ENCODE measurements at regions not wholly inside any gene's neighbourhood (a gene's known extent, or its start where the extent isn't known, plus 50 kb on each side); places are given as distances from the start of the nearest gene placed in this dataset.

GRCh38 chr10:76786504-76787072 lies 851.0 kb downstream of the KCNMA1 start:
- CTCF ChIA-PET, result interaction anchor here (0.6 kb wide), 2 partner anchors 16 to 207 kb away, joined by 3 to 4 read pairs; no protein-coding TSS in a partner anchor
- no peak overlapping the region for H3K27ac Mint-ChIP-seq (ENCODE audit: low read depth, unreplicated experiment)
- no peaks in the 10 kb centered on the region for H3K36me3 Mint-ChIP-seq (ENCODE audit: insufficient read depth, unreplicated experiment)
- intact Hi-C loops (cut with micrococcal nuclease), result no loop called here
- POLR2A ChIA-PET, result no interaction called here
- TF ChIP-seq CTCF (IDR thresholded peaks at IDR 0.05; ENCODE audit: unreplicated experiment), result no peak
- peaks cover 6% of the 10 kb centered on the region for H3K4me1 Mint-ChIP-seq (ENCODE audit: insufficient read depth, unreplicated experiment)
- H3K27me3 Mint-ChIP-seq (ENCODE audit: insufficient read depth, unreplicated experiment), result no peaks in the 10 kb centered on the region
- H3K9me3 Mint-ChIP-seq (ENCODE audit: unreplicated experiment), result no peaks in the 10 kb centered on the region
- H3K4me3 Mint-ChIP-seq (ENCODE audit: unreplicated experiment), result no peak overlapping the region
- no peak for DNase-seq (ENCODE audit: unreplicated experiment)
- BruUV-seq (replicated peaks), result no TSS peak

GRCh38 chr10:76784076-76784475 lies 853.5 kb downstream of the KCNMA1 start:
- intact Hi-C loops (cut with micrococcal nuclease), result no loop called here
- no TSS peak for BruUV-seq (replicated peaks)
- no peak for TF ChIP-seq CTCF (IDR thresholded peaks at IDR 0.05; ENCODE audit: unreplicated experiment)
- CTCF ChIA-PET, result no interaction called here
- POLR2A ChIA-PET, result no interaction called here
- no peaks in the 10 kb centered on the region for H3K9me3 Mint-ChIP-seq (ENCODE audit: unreplicated experiment)
- DNase-seq (ENCODE audit: unreplicated experiment), result no peak
- no peaks in the 10 kb centered on the region for H3K36me3 Mint-ChIP-seq (ENCODE audit: insufficient read depth, unreplicated experiment)
- peaks cover 6% of the 10 kb centered on the region for H3K4me1 Mint-ChIP-seq (ENCODE audit: insufficient read depth, unreplicated experiment)
- no peak overlapping the region for H3K4me3 Mint-ChIP-seq (ENCODE audit: unreplicated experiment)
- H3K27ac Mint-ChIP-seq (ENCODE audit: low read depth, unreplicated experiment), result no peak overlapping the region
- no peaks in the 10 kb centered on the region for H3K27me3 Mint-ChIP-seq (ENCODE audit: insufficient read depth, unreplicated experiment)

- no peak for DNase-seq (ENCODE audit: unreplicated experiment)
- H3K36me3 Mint-ChIP-seq (ENCODE audit: insufficient read depth, unreplicated experiment), result no peaks in the 10 kb centered on the region
- TF ChIP-seq CTCF (IDR thresholded peaks at IDR 0.05; ENCODE audit: unreplicated experiment), result no peak
- no TSS peak for BruUV-seq (replicated peaks)
- ChIA-PET CTCF (interaction anchor here (0.6 kb wide), 1 partner anchor 252 kb away, joined by 3 read pairs; no protein-coding TSS in a partner anchor), POLR2A (no interaction called here)
- H3K4me3 Mint-ChIP-seq (ENCODE audit: unreplicated experiment), result no peak overlapping the region
- no peaks in the 10 kb centered on the region for H3K4me1 Mint-ChIP-seq (ENCODE audit: insufficient read depth, unreplicated experiment)
- no peaks in the 10 kb centered on the region for H3K27me3 Mint-ChIP-seq (ENCODE audit: insufficient read depth, unreplicated experiment)
- intact Hi-C loops (cut with micrococcal nuclease), result no loop called here
- H3K27ac Mint-ChIP-seq (ENCODE audit: low read depth, unreplicated experiment), result no peak overlapping the region
- no peaks in the 10 kb centered on the region for H3K9me3 Mint-ChIP-seq (ENCODE audit: unreplicated experiment)
These were observed 857.8 kb downstream of the KCNMA1 start for GRCh38 chr10:76779796-76780301.

- H3K4me3 Mint-ChIP-seq (ENCODE audit: unreplicated experiment), result no peak overlapping the region
- no peaks in the 10 kb centered on the region for H3K27me3 Mint-ChIP-seq (ENCODE audit: insufficient read depth, unreplicated experiment)
- ChIA-PET POLR2A (no interaction called here), CTCF (interaction anchor here (0.6 kb wide), 1 partner anchor 252 kb away, joined by 3 read pairs; no protein-coding TSS in a partner anchor)
- TF ChIP-seq CTCF (IDR thresholded peaks at IDR 0.05; ENCODE audit: unreplicated experiment), result no peak
- peak; percentile 8 for DNase-seq (ENCODE audit: unreplicated experiment)
- H3K9me3 Mint-ChIP-seq (ENCODE audit: unreplicated experiment), result no peaks in the 10 kb centered on the region
- no peaks in the 10 kb centered on the region for H3K36me3 Mint-ChIP-seq (ENCODE audit: insufficient read depth, unreplicated experiment)
- intact Hi-C loops (cut with micrococcal nuclease), result no loop called here
- no TSS peak for BruUV-seq (replicated peaks)
- no peaks in the 10 kb centered on the region for H3K4me1 Mint-ChIP-seq (ENCODE audit: insufficient read depth, unreplicated experiment)
- no peak overlapping the region for H3K27ac Mint-ChIP-seq (ENCODE audit: low read depth, unreplicated experiment)
These were observed 858.5 kb downstream of the KCNMA1 start for GRCh38 chr10:76778914-76779795.

Data from MCF 10A (cell line).